Fibroblast of lung (primary cell): ENCODE measurements at regions not wholly inside any gene's neighbourhood (a gene's known extent, or its start where the extent isn't known, plus 50 kb on each side); places are given as distances from the start of the nearest gene placed in this dataset.

Source experiments
- DNase-seq, 2 donors: peaks; one replicate each; pipeline versions ENCODE4 v3.0.0 to v3.0.0-alpha.2; 2010; ENCODE audit warnings: low read depth in 2 of 2
- H2AFZ ChIP-seq: 2 replicates; pipeline ENCODE4 v1.5.1; 2012; ENCODE audit warnings: low read length, control low read depth, inconsistent platforms
- H3K27ac ChIP-seq: 2 replicates; pipeline ENCODE4 v1.5.1; 2011; ENCODE audit warnings: low read length, control low read depth; ENCODE audit not compliant: insufficient read depth
- H3K27me3 ChIP-seq: 2 replicates; pipeline ENCODE4 v1.5.1; 2011; ENCODE audit warnings: mild to moderate bottlenecking, low read length; ENCODE audit not compliant: control insufficient read depth, insufficient read depth
- H3K36me3 ChIP-seq: 2 replicates; pipeline ENCODE4 v1.5.1; 2011; ENCODE audit warnings: low read length; ENCODE audit not compliant: control insufficient read depth, insufficient read depth
- H3K4me1 ChIP-seq: 2 replicates; pipeline ENCODE4 v1.5.1; 2011; ENCODE audit warnings: low read length; ENCODE audit not compliant: control insufficient read depth, insufficient read depth; ENCODE audit errors: extremely low read depth
- H3K4me2 ChIP-seq: 2 replicates; pipeline ENCODE4 v1.5.1; 2011; ENCODE audit warnings: low read length, control low read depth; ENCODE audit not compliant: insufficient read depth; ENCODE audit errors: extremely low read depth
- H3K4me3 ChIP-seq, 4 experiments: fragments of 200-600 bp in 1 of 4; sonication (generic) in 1 of 4; replicated peaks in 1 of 4; 2 replicates each; pipeline ENCODE4 v1.5.1; 2011 to 2016; ENCODE audit warnings: low read length in 4 of 4, low read depth in 3 of 4, mild to moderate bottlenecking in 3 of 4, control low read depth in 2 of 4, inconsistent platforms in 1 of 4, mixed read lengths in 1 of 4; ENCODE audit not compliant: insufficient read depth in 1 of 4; ENCODE audit errors: control extremely low read depth in 1 of 4
- H3K79me2 ChIP-seq: 2 replicates; pipeline ENCODE4 v1.5.1; 2012; ENCODE audit warnings: mild to moderate bottlenecking, low read length, inconsistent platforms; ENCODE audit not compliant: control insufficient read depth, insufficient read depth
- H3K9ac ChIP-seq: 2 replicates; pipeline ENCODE4 v1.5.1; 2011; ENCODE audit warnings: mild to moderate bottlenecking, low read length, control low read depth; ENCODE audit not compliant: insufficient read depth
- H3K9me3 ChIP-seq: 2 replicates; pipeline ENCODE4 v1.5.1; 2012; ENCODE audit warnings: low read depth, low read length; ENCODE audit not compliant: control insufficient read depth, insufficient read depth
- H4K20me1 ChIP-seq: 2 replicates; pipeline ENCODE4 v1.5.1; 2011; ENCODE audit warnings: low read length; ENCODE audit not compliant: control insufficient read depth, insufficient read depth; ENCODE audit errors: extremely low read depth
- CTCF ChIP-seq, 2 donors: IDR thresholded peaks in 1 of 2; conservative IDR thresholded peaks in 1 of 2; 1 replicate in 1 of 2; 2 replicates in 1 of 2; pipeline ENCODE4 v1.5.1; 2011 to 2012; ENCODE audit warnings: low read length in 2 of 2, control low read depth in 1 of 2, inconsistent platforms in 1 of 2, low read depth in 1 of 2, mild to moderate bottlenecking in 1 of 2
- EZH2 ChIP-seq: IDR thresholded peaks from 2 replicates; pipeline ENCODE4 v1.5.1; 2012; ENCODE audit warnings: low read length, control low read depth, mild to moderate bottlenecking; ENCODE audit errors: missing control alignments

- TF ChIP-seq EZH2 = no peak
- TF ChIP-seq CTCF (conservative IDR thresholded peaks at IDR 0.05 in 1 of 2, IDR thresholded peaks at IDR 0.05 in 1 of 2; ENCODE audit: low read depth in 1 of 2, low read length in 2 of 2) = no peak
- no peaks in the 10 kb centered on the region for H3K9me3 ChIP-seq
- H4K20me1 ChIP-seq = no peaks in the 10 kb centered on the region
- no peaks in the 10 kb centered on the region for H3K79me2 ChIP-seq
- no peak overlapping the region for H3K4me2 ChIP-seq
- H3K27me3 ChIP-seq = peaks cover 4% of the 10 kb centered on the region
- no peaks in the 10 kb centered on the region for H3K4me1 ChIP-seq
- H3K36me3 ChIP-seq = no peaks in the 10 kb centered on the region
- DNase-seq = no peak
- no peak overlapping the region for H3K9ac ChIP-seq
- H2AFZ ChIP-seq = no peak overlapping the region
- no peak overlapping the region for H3K4me3 ChIP-seq
- no peak overlapping the region for H3K27ac ChIP-seq
Observed at GRCh38 chr9:134234001-134234660, 69.8 kb upstream of the RNU6ATAC start.

- Histone ChIP-seq H3K4me2 (no peak overlapping the region), H3K27me3 (peaks cover 7% of the 10 kb centered on the region), H2AFZ (no peak overlapping the region), H4K20me1 (no peaks in the 10 kb centered on the region), H3K9me3 (no peaks in the 10 kb centered on the region), H3K27ac (no peak overlapping the region), H3K79me2 (no peaks in the 10 kb centered on the region), H3K4me1 (no peaks in the 10 kb centered on the region), H3K4me3 (no peak overlapping the region), H3K9ac (no peak overlapping the region), H3K36me3 (no peaks in the 10 kb centered on the region)
- no peak for DNase-seq
- no peak for TF ChIP-seq CTCF (conservative IDR thresholded peaks at IDR 0.05 in 1 of 2, IDR thresholded peaks at IDR 0.05 in 1 of 2; ENCODE audit: low read depth in 1 of 2, low read length in 2 of 2)
- TF ChIP-seq EZH2 = no peak
Observed at GRCh38 chr9:134234687-134235359, 70.5 kb upstream of the RNU6ATAC start.

GRCh38 chr9:134235366-134235765 lies 71.0 kb upstream of the RNU6ATAC start:
- Histone ChIP-seq H3K27ac (no peak overlapping the region), H3K79me2 (no peaks in the 10 kb centered on the region), H3K27me3 (peaks cover 7% of the 10 kb centered on the region), H3K4me2 (no peak overlapping the region), H3K4me3 (no peak overlapping the region), H3K4me1 (no peaks in the 10 kb centered on the region), H3K9me3 (no peaks in the 10 kb centered on the region), H4K20me1 (no peaks in the 10 kb centered on the region), H3K36me3 (no peaks in the 10 kb centered on the region), H3K9ac (no peak overlapping the region), H2AFZ (no peak overlapping the region)
- TF ChIP-seq EZH2 (no peak), CTCF (conservative IDR thresholded peaks at IDR 0.05 in 1 of 2, IDR thresholded peaks at IDR 0.05 in 1 of 2; ENCODE audit: low read depth in 1 of 2, low read length in 2 of 2) (no peak)
- DNase-seq = no peak
